Smooth muscle cell (in vitro differentiated cells): ENCODE measurements at regions not wholly inside any gene's neighbourhood (a gene's known extent, or its start where the extent isn't known, plus 50 kb on each side); places are given as distances from the start of the nearest gene placed in this dataset.

ENCODE experiments used
- DNase-seq: peaks from one replicate; lab custom pipeline; 2025; ENCODE audit not compliant: unreplicated experiment; lab: John Stamatoyannopoulos, UW
- H2AFZ ChIP-seq: fragments of 200-600 bp; sonication (generic); 2 replicates; pipeline ENCODE4 v1.6.0; 2016; ENCODE audit warnings: antibody characterized with exemption, low read depth, mild to moderate bottlenecking
- H3F3A ChIP-seq: fragments of 200-600 bp; sonication (generic); 2 replicates; pipeline ENCODE4 v1.6.0; 2017; ENCODE audit warnings: antibody characterized with exemption, low read depth
- H3K27ac ChIP-seq: fragments of 200-600 bp; sonication (generic); 2 replicates; pipeline ENCODE4 v1.5.1; 2016; ENCODE audit warnings: low read depth, mild to moderate bottlenecking
- H3K27me3 ChIP-seq: fragments of 200-600 bp; sonication (generic); 2 replicates; pipeline ENCODE4 v1.6.1; 2016; ENCODE audit warnings: low read depth, mild to moderate bottlenecking
- H3K36me3 ChIP-seq: fragments of 200-600 bp; sonication (generic); 2 replicates; pipeline ENCODE4 v1.5.1; 2016; ENCODE audit warnings: low read depth
- H3K4me1 ChIP-seq: fragments of 200-600 bp; sonication (generic); 2 replicates; pipeline ENCODE4 v1.5.1; 2016; ENCODE audit warnings: low read depth
- H3K4me2 ChIP-seq: fragments of 200-600 bp; sonication (generic); 2 replicates; pipeline ENCODE4 v1.6.0; 2016; ENCODE audit warnings: mild to moderate bottlenecking
- H3K4me3 ChIP-seq: fragments of 200-600 bp; sonication (generic); 2 replicates; pipeline ENCODE4 v1.5.1; 2016; ENCODE audit warnings: mild to moderate bottlenecking
- H3K79me2 ChIP-seq: fragments of 200-600 bp; sonication (generic); 2 replicates; pipeline ENCODE4 v1.6.0; 2016; ENCODE audit warnings: low read depth, mild to moderate bottlenecking
- H3K9ac ChIP-seq: fragments of 200-600 bp; sonication (generic); 2 replicates; pipeline ENCODE4 v1.6.0; 2016; ENCODE audit warnings: low read depth
- H3K9me3 ChIP-seq: fragments of 200-600 bp; sonication (generic); replicated peaks from 2 replicates; pipeline ENCODE4 v1.5.1; 2016; ENCODE audit warnings: low read depth
- H4K20me1 ChIP-seq: fragments of 200-600 bp; sonication (generic); 2 replicates; pipeline ENCODE4 v1.6.0; 2016; ENCODE audit warnings: low read depth
- CTCF ChIP-seq: fragments of 200-600 bp; sonication (generic); IDR thresholded peaks from 2 replicates; pipeline ENCODE4 v1.5.1; 2017; ENCODE audit warnings: borderline replicate concordance, mild to moderate bottlenecking, antibody characterized with exemption; ENCODE audit not compliant: insufficient read depth, poor library complexity, severe bottlenecking
- WGBS: methylation state at CpG from one replicate; pipeline ENCODE4 v1.1.7; 2016; ENCODE audit warnings: low lambda C conversion rate; 5-methylcytosine and 5-hydroxymethylcytosine counted together

GRCh38 chr10:129223363-129223762 is 243.7 kb upstream of the MGMT start:
- H3K79me2 ChIP-seq = no peaks in the 10 kb centered on the region
- no peak overlapping the region for H2AFZ ChIP-seq
- no peak overlapping the region for H3K27ac ChIP-seq
- no peaks in the 10 kb centered on the region for H4K20me1 ChIP-seq
- H3K36me3 ChIP-seq = no peaks in the 10 kb centered on the region
- H3K4me1 ChIP-seq = no peaks in the 10 kb centered on the region
- no peak for TF ChIP-seq CTCF
- H3K4me2 ChIP-seq = no peak overlapping the region
- no peaks in the 10 kb centered on the region for H3F3A ChIP-seq
- no peak overlapping the region for H3K4me3 ChIP-seq
- H3K9me3 ChIP-seq = no peaks in the 10 kb centered on the region
- DNase-seq = no peak
- no peak overlapping the region for H3K9ac ChIP-seq
- no peaks in the 10 kb centered on the region for H3K27me3 ChIP-seq
- 89% methylated on average over 5 of the region's 6 CpGs for WGBS

- H3K9me3 ChIP-seq = no peaks in the 10 kb centered on the region
- no peaks in the 10 kb centered on the region for H3K27me3 ChIP-seq
- H3K79me2 ChIP-seq = no peaks in the 10 kb centered on the region
- no peaks in the 10 kb centered on the region for H3F3A ChIP-seq
- no peaks in the 10 kb centered on the region for H3K36me3 ChIP-seq
- H3K4me2 ChIP-seq = no peak overlapping the region
- no peaks in the 10 kb centered on the region for H3K4me1 ChIP-seq
- H2AFZ ChIP-seq = no peak overlapping the region
- TF ChIP-seq CTCF = no peak
- no peaks in the 10 kb centered on the region for H4K20me1 ChIP-seq
- no peak overlapping the region for H3K9ac ChIP-seq
- WGBS = 83% methylated on average over 2 of the region's 4 CpGs
- H3K4me3 ChIP-seq = no peak overlapping the region
- DNase-seq = no peak
- H3K27ac ChIP-seq = no peak overlapping the region
These were observed 243.0 kb upstream of the MGMT start for GRCh38 chr10:129224065-129224464.

- WGBS = 95% methylated on average over 9 of the region's 9 CpGs
- no peak overlapping the region for H3K9ac ChIP-seq
- no peak overlapping the region for H3K4me3 ChIP-seq
- TF ChIP-seq CTCF = no peak
- no peak overlapping the region for H3K4me2 ChIP-seq
- no peaks in the 10 kb centered on the region for H3K79me2 ChIP-seq
- H3K27me3 ChIP-seq = no peaks in the 10 kb centered on the region
- no peaks in the 10 kb centered on the region for H3F3A ChIP-seq
- no peak overlapping the region for H3K27ac ChIP-seq
- no peak for DNase-seq
- no peaks in the 10 kb centered on the region for H4K20me1 ChIP-seq
- H3K9me3 ChIP-seq = no peaks in the 10 kb centered on the region
- H3K36me3 ChIP-seq = no peaks in the 10 kb centered on the region
- H2AFZ ChIP-seq = no peak overlapping the region
- no peaks in the 10 kb centered on the region for H3K4me1 ChIP-seq
These were observed 235.2 kb upstream of the MGMT start for GRCh38 chr10:129231821-129232220.

- H3K4me3 ChIP-seq = no peak overlapping the region
- H3K4me2 ChIP-seq = no peak overlapping the region
- H3F3A ChIP-seq = no peaks in the 10 kb centered on the region
- DNase-seq = no peak
- WGBS = 91% methylated on average over 15 of the region's 15 CpGs
- H3K9ac ChIP-seq = no peak overlapping the region
- H3K79me2 ChIP-seq = no peaks in the 10 kb centered on the region
- no peaks in the 10 kb centered on the region for H3K9me3 ChIP-seq
- H3K4me1 ChIP-seq = no peaks in the 10 kb centered on the region
- no peaks in the 10 kb centered on the region for H3K36me3 ChIP-seq
- no peak overlapping the region for H2AFZ ChIP-seq
- H3K27ac ChIP-seq = no peak overlapping the region
- no peak for TF ChIP-seq CTCF
- H3K27me3 ChIP-seq = no peaks in the 10 kb centered on the region
- H4K20me1 ChIP-seq = no peaks in the 10 kb centered on the region
These were observed 233.5 kb upstream of the MGMT start for GRCh38 chr10:129233351-129234148.
